Psoas muscle (tissue), 7 donors: ENCODE measurements at regions not wholly inside any gene's neighbourhood (a gene's known extent, or its start where the extent isn't known, plus 50 kb on each side); places are given as distances from the start of the nearest gene placed in this dataset.

ENCODE experiments used
- ATAC-seq, 4 donors: fragments of 200-7000 bp; cut with Tn5 transposase; one replicate each; pipeline ENCODE4 v1.9.1; 2020; ENCODE audit warnings: moderate library complexity in 3 of 4, mild to moderate bottlenecking in 2 of 4
- DNase-seq, 2 donors: peaks; one replicate each; pipeline ENCODE4 v3.0.0-alpha.2; 2020
- H3K27ac ChIP-seq: fragments of 200-600 bp; one replicate; pipeline ENCODE4 v1.8.0; 2022
- H3K27me3 ChIP-seq, 3 donors: fragments of 200-600 bp in 1 of 3; one replicate each; pipeline versions ENCODE4 v1.6.1 to v1.8.0; 2013 to 2022; ENCODE audit warnings: low read length in 2 of 3, mild to moderate bottlenecking in 2 of 3, moderate library complexity in 1 of 3; ENCODE audit not compliant: insufficient read depth in 3 of 3
- H3K36me3 ChIP-seq, 2 donors: fragments of 200-600 bp in 1 of 2; one replicate each; pipeline versions ENCODE4 v1.6.1 to v1.8.0; 2013 to 2022; ENCODE audit warnings: low read depth in 1 of 2, mild to moderate bottlenecking in 1 of 2, moderate library complexity in 1 of 2; ENCODE audit not compliant: insufficient read depth in 1 of 2
- H3K4me1 ChIP-seq: fragments of 200-600 bp; one replicate; pipeline ENCODE4 v1.8.0; 2022
- H3K4me3 ChIP-seq: fragments of 200-600 bp; one replicate; pipeline ENCODE4 v1.8.0; 2022; ENCODE audit warnings: mild to moderate bottlenecking
- H3K9me3 ChIP-seq: fragments of 200-600 bp; one replicate; pipeline ENCODE4 v1.8.0; 2022
- CTCF ChIP-seq: fragments of 200-600 bp; IDR thresholded peaks from one replicate; pipeline ENCODE4 v1.8.0; 2022; ENCODE audit warnings: antibody characterized with exemption
- WGBS, 3 donors: extraction: QIAGEN DNeasy Blood & Tissue Kit; methylation state at CpG; one replicate each; pipeline versions ENCODE4 v1.1.6 to v1.1.7; 2013; 5-methylcytosine and 5-hydroxymethylcytosine counted together
- intact Hi-C, 2 donors: fragments of 100-400 bp; cut with DNase I; formaldehyde crosslinking; loops; one replicate each; pipeline versions ENCODE4 v1.11.0 to v1.14.2; 2022
- donor health status: healthy with polysubstance abuse.
- donor health status: DM: no; HTN: no; CAD: no; lungs with moderate emphysema.
- donor health status: Bipolar disorder and iron deficiency.
- donor health status: healthy.
- donor health status: DM: yes; HTN: yes; CAD: no.
- donor health status: DM: no; HTN: no; CAD: no.
- donor health status: DM: yes; HTN: yes; CAD: no.

- no peaks in the 10 kb centered on the region for H3K36me3 ChIP-seq
- H3K9me3 ChIP-seq: no peaks in the 10 kb centered on the region
- peak; percentile 77 to 84 (median 82) for ATAC-seq
- H3K27me3 ChIP-seq: no peaks in the 10 kb centered on the region
- 51 to 72% (median 65%) methylated on average over 16 to 18 of the region's 18 CpGs for WGBS, 3 donors
- H3K27ac ChIP-seq: peak overlapping the region; percentile 72
- intact Hi-C loops: loop anchor here in 1 of 2 donors (5.0 kb wide), 1 partner anchor 96 kb away; the partner anchor contains the start of gene ZFP36L2
- H3K4me3 ChIP-seq: no peak overlapping the region
- H3K4me1 ChIP-seq: peaks cover 28% of the 10 kb centered on the region
- DNase-seq: peak; percentile 77 to 84
- peak; percentile 38 for TF ChIP-seq CTCF
Measured at GRCh38 chr2:43131051-43131889, 95.1 kb downstream of the ZFP36L2 start.

GRCh38 chr2:43130548-43130875 lies 95.9 kb downstream of the ZFP36L2 start:
- peaks cover 28% of the 10 kb centered on the region for H3K4me1 ChIP-seq
- 88 to 96% (median 90%) methylated on average over 6 of the region's 6 CpGs for WGBS, 3 donors

GRCh38 chr2:43129676-43130547 lies 96.5 kb downstream of the ZFP36L2 start:
- WGBS, 3 donors: 51 to 61% (median 52%) methylated on average over 14 of the region's 14 CpGs
- H3K27ac ChIP-seq: peak overlapping the region; percentile 72
- H3K9me3 ChIP-seq: no peaks in the 10 kb centered on the region
- ATAC-seq (no peak), DNase-seq (peak in 1 of 2 donors; percentile 48)
- intact Hi-C loops: loop anchor here (2.0 to 10.0 kb wide), 6 partner anchors 97 to 357 kb away; partner anchors contain the start of gene ZFP36L2 (in 2 of the 2)
- H3K4me1 ChIP-seq: peaks cover 26% of the 10 kb centered on the region
- H3K27me3 ChIP-seq: no peaks in the 10 kb centered on the region
- H3K36me3 ChIP-seq: no peaks in the 10 kb centered on the region
- no peak overlapping the region for H3K4me3 ChIP-seq
- TF ChIP-seq CTCF: no peak

More at GRCh38 chr2:43130548-43130875, 95.9 kb downstream of the ZFP36L2 start:
- ATAC-seq (no peak), DNase-seq (no peak)
- Histone ChIP-seq H3K27ac (peak overlapping the region; percentile 72), H3K36me3 (no peaks in the 10 kb centered on the region), H3K27me3 (no peaks in the 10 kb centered on the region), H3K4me3 (no peak overlapping the region), H3K9me3 (no peaks in the 10 kb centered on the region)
- intact Hi-C loops: loop anchor here in 1 of 2 donors (5.0 kb wide), 1 partner anchor 97 kb away; the partner anchor contains the start of gene ZFP36L2
- TF ChIP-seq CTCF: no peak

GRCh38 chr2:43128559-43128955 lies 97.8 kb downstream of the ZFP36L2 start:
- ATAC-seq (no peak), DNase-seq (no peak)
- 84 to 95% (median 92%) methylated on average over 5 of the region's 5 CpGs for WGBS, 3 donors
- Histone ChIP-seq H3K4me1 (peaks cover 23% of the 10 kb centered on the region), H3K4me3 (no peak overlapping the region), H3K27me3 (no peaks in the 10 kb centered on the region), H3K36me3 (no peaks in the 10 kb centered on the region), H3K9me3 (no peaks in the 10 kb centered on the region), H3K27ac (no peak overlapping the region)
- TF ChIP-seq CTCF: no peak
- intact Hi-C loops: loop anchor here (2.0 to 10.0 kb wide), 5 partner anchors 98 to 359 kb away; partner anchors contain the start of gene ZFP36L2 (in 1 of the 2)
